Liver (tissue), 7 donors: ENCODE measurements at regions not wholly inside any gene's neighbourhood (a gene's known extent, or its start where the extent isn't known, plus 50 kb on each side); places are given as distances from the start of the nearest gene placed in this dataset.

Source experiments
- DNase-seq: peaks from one replicate; pipeline ENCODE4 v3.0.0-alpha.2; 2017; ENCODE audit warnings: low spot score
- H3K27ac ChIP-seq, 2 donors: one replicate each; pipeline ENCODE4 v1.7.0; 2013; ENCODE audit warnings: inconsistent platforms in 2 of 2, low read length in 2 of 2, control low read depth in 1 of 2, low read depth in 1 of 2, mild to moderate bottlenecking in 1 of 2
- H3K27me3 ChIP-seq, 4 donors: one replicate each; pipeline versions ENCODE4 v1.6.1 to v1.7.0; 2013; ENCODE audit warnings: low read length in 3 of 4, inconsistent platforms in 1 of 4, mild to moderate bottlenecking in 1 of 4, moderate library complexity in 1 of 4; ENCODE audit not compliant: control insufficient read depth in 4 of 4, insufficient read depth in 4 of 4
- H3K36me3 ChIP-seq, 4 donors: one replicate each; pipeline versions ENCODE4 v1.6.1 to v1.7.0; 2013; ENCODE audit warnings: low read length in 3 of 4, mild to moderate bottlenecking in 3 of 4, low read depth in 1 of 4, moderate library complexity in 1 of 4; ENCODE audit not compliant: control insufficient read depth in 4 of 4, insufficient read depth in 3 of 4
- H3K4me1 ChIP-seq, 4 donors: one replicate each; pipeline versions ENCODE4 v1.6.1 to v1.7.0; 2013; ENCODE audit warnings: low read length in 3 of 4, mild to moderate bottlenecking in 3 of 4, moderate library complexity in 1 of 4; ENCODE audit not compliant: control insufficient read depth in 4 of 4, insufficient read depth in 4 of 4
- H3K4me3 ChIP-seq, 3 donors: one replicate each; pipeline versions ENCODE4 v1.6.1 to v1.7.0; 2013; ENCODE audit warnings: low read length in 3 of 3, control low read depth in 1 of 3, low read depth in 1 of 3, mild to moderate bottlenecking in 1 of 3
- H3K9ac ChIP-seq, 2 donors: one replicate each; pipeline ENCODE4 v1.7.0; 2013; ENCODE audit warnings: low read length in 2 of 2, mild to moderate bottlenecking in 2 of 2, moderate library complexity in 2 of 2, control low read depth in 1 of 2, low read depth in 1 of 2
- H3K9me3 ChIP-seq, 4 donors: one replicate each; pipeline versions ENCODE4 v1.6.1 to v1.7.0; 2013; ENCODE audit warnings: low read length in 3 of 4; ENCODE audit not compliant: control insufficient read depth in 4 of 4
- ATF3 ChIP-seq: IDR thresholded peaks from 2 replicates; pipeline ENCODE4 v1.6.1; 2016; ENCODE audit warnings: antibody characterized with exemption
- FOXA1 ChIP-seq: IDR thresholded peaks from 2 replicates; pipeline ENCODE4 v1.6.1; 2016; ENCODE audit warnings: antibody characterized with exemption
- FOXA2 ChIP-seq: IDR thresholded peaks from 2 replicates; pipeline ENCODE4 v1.6.1; 2016; ENCODE audit warnings: antibody characterized with exemption
- GABPA ChIP-seq, 2 donors: IDR thresholded peaks in 1 of 2; conservative IDR thresholded peaks in 1 of 2; 2 replicates each; pipeline ENCODE4 v1.6.1; 2016; ENCODE audit warnings: antibody characterized with exemption in 2 of 2, mild to moderate bottlenecking in 1 of 2, moderate library complexity in 1 of 2
- HNF4A ChIP-seq, 2 donors: conservative IDR thresholded peaks; 2 replicates each; pipeline ENCODE4 v1.6.1; 2016; ENCODE audit warnings: antibody characterized with exemption in 2 of 2, mild to moderate bottlenecking in 2 of 2
- HNF4G ChIP-seq: IDR thresholded peaks from 2 replicates; pipeline ENCODE4 v1.6.1; 2016; ENCODE audit warnings: antibody characterized with exemption
- JUND ChIP-seq, 2 donors: IDR thresholded peaks; 2 replicates each; pipeline ENCODE4 v1.6.1; 2016; ENCODE audit warnings: antibody characterized with exemption in 2 of 2
- NR2F2 ChIP-seq: IDR thresholded peaks from 2 replicates; pipeline ENCODE4 v1.6.1; 2016; ENCODE audit warnings: antibody characterized with exemption
- RAD21 ChIP-seq, 2 donors: IDR thresholded peaks; 2 replicates each; pipeline ENCODE4 v1.6.1; 2016; ENCODE audit warnings: antibody characterized with exemption in 2 of 2, mild to moderate bottlenecking in 2 of 2
- REST ChIP-seq: IDR thresholded peaks from 2 replicates; pipeline ENCODE4 v1.6.1; 2016; ENCODE audit warnings: antibody characterized with exemption, mild to moderate bottlenecking
- RXRA ChIP-seq, 2 donors: IDR thresholded peaks; 2 replicates each; pipeline ENCODE4 v1.6.1; 2017 to 2018; ENCODE audit warnings: antibody characterized with exemption in 2 of 2, mild to moderate bottlenecking in 1 of 2
- SP1 ChIP-seq: IDR thresholded peaks from 2 replicates; pipeline ENCODE4 v1.6.1; 2018; ENCODE audit warnings: antibody characterized with exemption, mild to moderate bottlenecking
- TAF1 ChIP-seq: conservative IDR thresholded peaks from 2 replicates; pipeline ENCODE4 v1.6.1; 2016; ENCODE audit warnings: antibody characterized with exemption, mild to moderate bottlenecking
- YY1 ChIP-seq: IDR thresholded peaks from 2 replicates; pipeline ENCODE4 v1.6.1; 2016; ENCODE audit warnings: antibody characterized with exemption, mild to moderate bottlenecking
- WGBS: extraction: QIAGEN DNeasy Blood & Tissue Kit; methylation state at CpG from one replicate; pipeline ENCODE4 v1.1.7; 2013; 5-methylcytosine and 5-hydroxymethylcytosine counted together
- TF ChIP-seq, protein P1 (sequence below): IDR thresholded peaks from 2 replicates; pipeline ENCODE4 v1.6.1; 2016; ENCODE audit warnings: antibody characterized with exemption
- donor health status: healthy.
- donor health status: healthy.
- donor health status: healthy.
- donor health status: healthy.

GRCh38 chr6:170471491-170471890, 81.6 kb downstream of the PSMB1 start (continued):
- TF ChIP-seq TAF1, result no peak
- no peak for TF ChIP-seq FOXA1
- TF ChIP-seq, protein P1, sequence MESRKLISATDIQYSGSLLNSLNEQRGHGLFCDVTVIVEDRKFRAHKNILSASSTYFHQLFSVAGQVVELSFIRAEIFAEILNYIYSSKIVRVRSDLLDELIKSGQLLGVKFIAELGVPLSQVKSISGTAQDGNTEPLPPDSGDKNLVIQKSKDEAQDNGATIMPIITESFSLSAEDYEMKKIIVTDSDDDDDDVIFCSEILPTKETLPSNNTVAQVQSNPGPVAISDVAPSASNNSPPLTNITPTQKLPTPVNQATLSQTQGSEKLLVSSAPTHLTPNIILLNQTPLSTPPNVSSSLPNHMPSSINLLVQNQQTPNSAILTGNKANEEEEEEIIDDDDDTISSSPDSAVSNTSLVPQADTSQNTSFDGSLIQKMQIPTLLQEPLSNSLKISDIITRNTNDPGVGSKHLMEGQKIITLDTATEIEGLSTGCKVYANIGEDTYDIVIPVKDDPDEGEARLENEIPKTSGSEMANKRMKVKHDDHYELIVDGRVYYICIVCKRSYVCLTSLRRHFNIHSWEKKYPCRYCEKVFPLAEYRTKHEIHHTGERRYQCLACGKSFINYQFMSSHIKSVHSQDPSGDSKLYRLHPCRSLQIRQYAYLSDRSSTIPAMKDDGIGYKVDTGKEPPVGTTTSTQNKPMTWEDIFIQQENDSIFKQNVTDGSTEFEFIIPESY, result no peak
- TF ChIP-seq RAD21 (IDR thresholded peaks at IDR 0.05), result no peak
- no peak for TF ChIP-seq SP1
- TF ChIP-seq YY1, result no peak

- Histone ChIP-seq H3K27ac (no peak overlapping the region), H3K36me3 (no peaks in the 10 kb centered on the region), H3K4me1 (no peaks in the 10 kb centered on the region), H3K27me3 (peaks cover 0 to 9% (median 0%) of the 10 kb centered on the region in 4 donors), H3K9ac (no peak overlapping the region), H3K9me3 (peaks cover 0 to 2% (median 0%) of the 10 kb centered on the region in 4 donors), H3K4me3 (no peak overlapping the region)
- 47% methylated on average over 7 of the region's 7 CpGs for WGBS
- no peak for DNase-seq
- TF ChIP-seq ATF3 (no peak), HNF4G (no peak), YY1 (no peak), HNF4A (conservative IDR thresholded peaks at IDR 0.05) (no peak), JUND (IDR thresholded peaks at IDR 0.05) (no peak), TAF1 (no peak), FOXA2 (no peak)
Measured at GRCh38 chr6:170470734-170471133, 82.4 kb downstream of the PSMB1 start.

DNA sequence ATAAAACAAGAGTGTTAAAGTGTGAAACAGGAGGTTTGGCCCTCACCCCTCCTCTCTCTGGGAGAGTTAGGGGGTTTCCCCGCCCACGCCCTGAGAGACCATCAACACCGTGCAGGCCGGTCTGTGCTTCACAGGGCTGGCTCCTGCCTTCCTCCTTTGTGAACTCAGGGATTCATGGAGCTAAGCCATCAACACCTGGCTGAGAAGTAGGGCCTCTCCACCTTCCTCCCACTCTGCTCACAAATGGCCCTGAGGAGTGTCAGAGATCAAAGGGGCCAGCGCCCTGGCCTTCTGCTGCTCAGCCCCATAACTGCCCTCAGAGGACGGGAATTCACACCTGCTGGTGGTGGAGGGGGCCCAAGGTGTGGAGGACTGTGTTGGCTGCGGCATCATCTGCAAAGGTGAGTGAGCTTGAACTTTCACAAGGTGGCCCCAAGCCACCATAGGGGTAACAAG, 88.6 kb downstream of the PSMB1 start:
- H3K27me3 ChIP-seq, result no peaks in the 10 kb centered on the region
- H3K9ac ChIP-seq, result no peak overlapping the region
- 90% methylated on average over 7 of the region's 7 CpGs for WGBS
- no peak for DNase-seq
- no peaks in the 10 kb centered on the region for H3K36me3 ChIP-seq
- no peaks in the 10 kb centered on the region for H3K4me1 ChIP-seq
- H3K27ac ChIP-seq, result no peak overlapping the region
- H3K4me3 ChIP-seq, result no peak overlapping the region
- H3K9me3 ChIP-seq, result peaks cover 0 to 3% (median 0%) of the 10 kb centered on the region in 4 donors
- no peak for TF ChIP-seq FOXA1
- no peak for TF ChIP-seq JUND (IDR thresholded peaks at IDR 0.05)
- TF ChIP-seq FOXA2, result no peak
- TF ChIP-seq GABPA (IDR thresholded peaks at IDR 0.05 in 1 of 2, conservative IDR thresholded peaks at IDR 0.05 in 1 of 2), result no peak
- TF ChIP-seq RXRA (IDR thresholded peaks at IDR 0.05), result no peak
- no peak for TF ChIP-seq SP1
- no peak for TF ChIP-seq REST
- TF ChIP-seq NR2F2, result no peak
- TF ChIP-seq HNF4G, result no peak
- no peak for TF ChIP-seq TAF1
- no peak for TF ChIP-seq HNF4A (conservative IDR thresholded peaks at IDR 0.05)
- TF ChIP-seq, protein P1, result no peak
- no peak for TF ChIP-seq RAD21 (IDR thresholded peaks at IDR 0.05)
